ENCODE measurements at regions not wholly inside any gene's neighbourhood (a gene's known extent, or its start where the extent isn't known, plus 50 kb on each side); places are given as distances from the start of the nearest gene placed in this dataset.
A peak's percentile ranks its signal among the peaks of the same experiment; 100 is the strongest.
"Not testable (repeated sequence)": the region's sequence is repeated elsewhere in the genome, so short reads cannot be mapped to it uniquely, and the experiment has no call there.

GRCh38 chr14:97791906-97792305 lies 994.7 kb downstream of the VRK1 start:
- no peak for DNase-seq
- intact Hi-C loops (cut with micrococcal nuclease) = no loop called here
- Mint-ChIP-seq H3K4me1 (ENCODE audit: low read depth) (peaks cover 7% of the 10 kb centered on the region), H3K27ac (no peak overlapping the region), H3K36me3 (ENCODE audit: low read depth) (no peaks in the 10 kb centered on the region), H3K9me3 (no peaks in the 10 kb centered on the region), H3K27me3 (ENCODE audit: low read depth) (no peaks in the 10 kb centered on the region), H3K4me3 (no peak overlapping the region)
- CTCF ChIA-PET = no interaction called here

GRCh38 chr14:97796511-97796910 lies 999.3 kb downstream of the VRK1 start:
- Mint-ChIP-seq H3K27ac (no peak overlapping the region), H3K27me3 (ENCODE audit: low read depth) (no peaks in the 10 kb centered on the region), H3K4me3 (no peak overlapping the region), H3K36me3 (ENCODE audit: low read depth) (no peaks in the 10 kb centered on the region), H3K9me3 (no peaks in the 10 kb centered on the region), H3K4me1 (ENCODE audit: low read depth) (peaks cover 13% of the 10 kb centered on the region)
- intact Hi-C loops (cut with micrococcal nuclease) = no loop called here
- CTCF ChIA-PET = interaction anchor here (1.5 kb wide), 1 partner anchor 22 kb away, joined by 4 read pairs; no protein-coding TSS in a partner anchor
- DNase-seq = peak; percentile 16

GRCh38 chr14:97798176-97798575 lies 1001.0 kb downstream of the VRK1 start:
- Mint-ChIP-seq H3K9me3 (no peaks in the 10 kb centered on the region), H3K4me1 (ENCODE audit: low read depth) (peaks cover 13% of the 10 kb centered on the region), H3K27me3 (ENCODE audit: low read depth) (no peaks in the 10 kb centered on the region), H3K27ac (no peak overlapping the region), H3K4me3 (no peak overlapping the region), H3K36me3 (ENCODE audit: low read depth) (no peaks in the 10 kb centered on the region)
- CTCF ChIA-PET = interaction anchor here (1.5 kb wide), 1 partner anchor 20 kb away, joined by 4 read pairs; no protein-coding TSS in a partner anchor
- intact Hi-C loops (cut with micrococcal nuclease) = no loop called here
- DNase-seq = no peak

- CTCF ChIA-PET = no interaction called here
- Mint-ChIP-seq H3K36me3 (ENCODE audit: low read depth) (no peaks in the 10 kb centered on the region), H3K27me3 (ENCODE audit: low read depth) (no peaks in the 10 kb centered on the region), H3K27ac (no peak overlapping the region), H3K4me3 (no peak overlapping the region), H3K4me1 (ENCODE audit: low read depth) (peaks cover 7% of the 10 kb centered on the region), H3K9me3 (no peaks in the 10 kb centered on the region)
- no peak for DNase-seq
- intact Hi-C loops (cut with micrococcal nuclease) = no loop called here
These were observed 1005.5 kb downstream of the VRK1 start for GRCh38 chr14:97802430-97803373.

- no peaks in the 10 kb centered on the region for H3K4me1 Mint-ChIP-seq (ENCODE audit: low read depth)
- no peaks in the 10 kb centered on the region for H3K9me3 Mint-ChIP-seq
- CTCF ChIA-PET = no interaction called here
- no peak for DNase-seq
- intact Hi-C loops (cut with micrococcal nuclease) = no loop called here
- H3K27ac Mint-ChIP-seq = no peak overlapping the region
- no peaks in the 10 kb centered on the region for H3K27me3 Mint-ChIP-seq (ENCODE audit: low read depth)
- H3K4me3 Mint-ChIP-seq = no peak overlapping the region
- no peaks in the 10 kb centered on the region for H3K36me3 Mint-ChIP-seq (ENCODE audit: low read depth)
These were observed 1006.9 kb downstream of the VRK1 start for GRCh38 chr14:97804056-97804455.

- Mint-ChIP-seq H3K36me3 (ENCODE audit: low read depth) (no peaks in the 10 kb centered on the region), H3K9me3 (no peaks in the 10 kb centered on the region), H3K27ac (no peak overlapping the region), H3K27me3 (ENCODE audit: low read depth) (no peaks in the 10 kb centered on the region), H3K4me3 (no peak overlapping the region), H3K4me1 (ENCODE audit: low read depth) (no peaks in the 10 kb centered on the region)
- no peak for DNase-seq
- CTCF ChIA-PET = no interaction called here
- intact Hi-C loops (cut with micrococcal nuclease) = no loop called here
These were observed 1009.7 kb downstream of the VRK1 start for GRCh38 chr14:97806891-97807290.

- H3K4me1 Mint-ChIP-seq (ENCODE audit: low read depth); H3K36me3 Mint-ChIP-seq (ENCODE audit: low read depth); H3K27me3 Mint-ChIP-seq (ENCODE audit: low read depth); H3K27ac Mint-ChIP-seq; DNase-seq; intact Hi-C loops (cut with micrococcal nuclease); H3K4me3 Mint-ChIP-seq; H3K9me3 Mint-ChIP-seq; CTCF ChIA-PET: not testable (repeated sequence)
These were observed 1011.4 kb downstream of the VRK1 start for GRCh38 chr14:97808541-97808940.

GRCh38 chr14:97813556-97813955 lies 1016.4 kb downstream of the VRK1 start:
- Mint-ChIP-seq H3K4me1 (ENCODE audit: low read depth) (no peaks in the 10 kb centered on the region), H3K27me3 (ENCODE audit: low read depth) (no peaks in the 10 kb centered on the region), H3K27ac (no peak overlapping the region), H3K9me3 (no peaks in the 10 kb centered on the region), H3K36me3 (ENCODE audit: low read depth) (no peaks in the 10 kb centered on the region), H3K4me3 (no peak overlapping the region)
- CTCF ChIA-PET = no interaction called here
- no peak for DNase-seq
- intact Hi-C loops (cut with micrococcal nuclease) = no loop called here

GRCh38 chr14:97820781-97821180 lies 1023.6 kb downstream of the VRK1 start:
- intact Hi-C loops (cut with micrococcal nuclease) = no loop called here
- DNase-seq = no peak
- H3K36me3 Mint-ChIP-seq (ENCODE audit: low read depth) = peaks cover 5% of the 10 kb centered on the region
- CTCF ChIA-PET = no interaction called here
- H3K27me3 Mint-ChIP-seq (ENCODE audit: low read depth) = no peaks in the 10 kb centered on the region
- peaks cover 8% of the 10 kb centered on the region for H3K9me3 Mint-ChIP-seq
- H3K4me3 Mint-ChIP-seq = no peak overlapping the region
- peaks cover 8% of the 10 kb centered on the region for H3K4me1 Mint-ChIP-seq (ENCODE audit: low read depth)
- no peak overlapping the region for H3K27ac Mint-ChIP-seq

GRCh38 chr14:97824218-97824617 lies 1027.0 kb downstream of the VRK1 start:
- CTCF ChIA-PET = no interaction called here
- H3K9me3 Mint-ChIP-seq = peaks cover 8% of the 10 kb centered on the region
- no peak overlapping the region for H3K4me3 Mint-ChIP-seq
- H3K4me1 Mint-ChIP-seq (ENCODE audit: low read depth) = peaks cover 8% of the 10 kb centered on the region
- intact Hi-C loops (cut with micrococcal nuclease) = no loop called here
- peaks cover 5% of the 10 kb centered on the region for H3K36me3 Mint-ChIP-seq (ENCODE audit: low read depth)
- no peaks in the 10 kb centered on the region for H3K27me3 Mint-ChIP-seq (ENCODE audit: low read depth)
- peak overlapping the region; percentile 56 for H3K27ac Mint-ChIP-seq
- peak; percentile 31 for DNase-seq

- H3K27me3 Mint-ChIP-seq (ENCODE audit: low read depth) = no peaks in the 10 kb centered on the region
- H3K4me1 Mint-ChIP-seq (ENCODE audit: low read depth) = peaks cover 8% of the 10 kb centered on the region
- no peak overlapping the region for H3K27ac Mint-ChIP-seq
- DNase-seq = no peak
- no peak overlapping the region for H3K4me3 Mint-ChIP-seq
- peaks cover 8% of the 10 kb centered on the region for H3K9me3 Mint-ChIP-seq
- intact Hi-C loops (cut with micrococcal nuclease) = no loop called here
- H3K36me3 Mint-ChIP-seq (ENCODE audit: low read depth) = peaks cover 5% of the 10 kb centered on the region
- CTCF ChIA-PET = no interaction called here
These were observed 1030.6 kb downstream of the VRK1 start for GRCh38 chr14:97827746-97828145.

- no peak overlapping the region for H3K27ac Mint-ChIP-seq
- no peak overlapping the region for H3K4me3 Mint-ChIP-seq
- no peak for DNase-seq
- CTCF ChIA-PET = no interaction called here
- intact Hi-C loops (cut with micrococcal nuclease) = no loop called here
- H3K27me3 Mint-ChIP-seq (ENCODE audit: low read depth) = no peaks in the 10 kb centered on the region
- no peaks in the 10 kb centered on the region for H3K9me3 Mint-ChIP-seq
- H3K4me1 Mint-ChIP-seq (ENCODE audit: low read depth) = peaks cover 2% of the 10 kb centered on the region
- no peaks in the 10 kb centered on the region for H3K36me3 Mint-ChIP-seq (ENCODE audit: low read depth)
These were observed 1035.6 kb downstream of the VRK1 start for GRCh38 chr14:97832776-97833175.

- intact Hi-C loops (cut with micrococcal nuclease) = no loop called here
- Mint-ChIP-seq H3K4me3 (no peak overlapping the region), H3K36me3 (ENCODE audit: low read depth) (no peaks in the 10 kb centered on the region), H3K4me1 (ENCODE audit: low read depth) (peaks cover 9% of the 10 kb centered on the region), H3K9me3 (no peaks in the 10 kb centered on the region), H3K27me3 (ENCODE audit: low read depth) (no peaks in the 10 kb centered on the region), H3K27ac (no peak overlapping the region)
- no peak for DNase-seq
- CTCF ChIA-PET = no interaction called here
These were observed 1041.8 kb downstream of the VRK1 start for GRCh38 chr14:97838986-97839385.

Measured in activated naive CD4-positive, alpha-beta T cell treated with anti-CD3 and anti-CD28 coated beads for 36 hours (primary cell).